Uterus (tissue), 3 donors: ENCODE measurements at regions not wholly inside any gene's neighbourhood (a gene's known extent, or its start where the extent isn't known, plus 50 kb on each side); places are given as distances from the start of the nearest gene placed in this dataset.

ENCODE experiments used
- DNase-seq, 2 donors: peaks; one replicate each; pipeline ENCODE4 v3.0.0-alpha.2; 2019 to 2020
- H3K27ac ChIP-seq, 2 donors: fragments of 200-600 bp; sonication (generic); 1 replicate in 1 of 2; 2 replicates in 1 of 2; pipeline ENCODE4 v1.5.1; 2016 to 2018
- H3K27me3 ChIP-seq, 2 donors: fragments of 200-600 bp; sonication (generic); one replicate each; pipeline ENCODE4 v1.5.1; 2018 to 2019; ENCODE audit warnings: control low read depth in 1 of 2
- H3K36me3 ChIP-seq, 2 donors: fragments of 200-600 bp; sonication (generic); one replicate each; pipeline ENCODE4 v1.5.1; 2019; ENCODE audit warnings: control low read depth in 1 of 2
- H3K4me1 ChIP-seq, 2 donors: fragments of 200-600 bp; sonication (generic); one replicate each; pipeline ENCODE4 v1.5.1; 2018 to 2019; ENCODE audit warnings: control low read depth in 1 of 2
- H3K4me3 ChIP-seq, 2 donors: fragments of 200-600 bp; sonication (generic); 1 replicate in 1 of 2; 2 replicates in 1 of 2; pipeline ENCODE4 v1.5.1; 2018 to 2019; ENCODE audit warnings: mild to moderate bottlenecking in 1 of 2
- H3K9me3 ChIP-seq, 2 donors: fragments of 200-600 bp; sonication (generic); one replicate each; pipeline ENCODE4 v1.5.1; 2019; ENCODE audit warnings: control low read depth in 1 of 2
- POLR2A ChIP-seq, 2 donors: fragments of 450-650 bp; IDR thresholded peaks; one replicate each; pipeline ENCODE4 v1.6.1; 2016; ENCODE audit warnings: antibody characterized with exemption in 2 of 2, mild to moderate bottlenecking in 1 of 2, moderate library complexity in 1 of 2
- intact Hi-C: fragments of 100-400 bp; cut with DNase I; formaldehyde crosslinking; loops from one replicate; pipeline ENCODE4 v1.15.1; 2023; ENCODE audit warnings: low total_unique reads
- TF ChIP-seq, protein P1 (sequence below), 4 experiments: fragments of 200-600 bp in 2 of 4; fragments of 450-650 bp in 2 of 4; sonication (generic) in 2 of 4; IDR thresholded peaks; one replicate each; pipeline ENCODE4 v1.5.1; 2016 to 2019; ENCODE audit warnings: antibody characterized with exemption in 4 of 4, mild to moderate bottlenecking in 2 of 4, moderate library complexity in 1 of 4
- donor health status: DM: yes; HTN: yes; CAD: no.

DNA sequence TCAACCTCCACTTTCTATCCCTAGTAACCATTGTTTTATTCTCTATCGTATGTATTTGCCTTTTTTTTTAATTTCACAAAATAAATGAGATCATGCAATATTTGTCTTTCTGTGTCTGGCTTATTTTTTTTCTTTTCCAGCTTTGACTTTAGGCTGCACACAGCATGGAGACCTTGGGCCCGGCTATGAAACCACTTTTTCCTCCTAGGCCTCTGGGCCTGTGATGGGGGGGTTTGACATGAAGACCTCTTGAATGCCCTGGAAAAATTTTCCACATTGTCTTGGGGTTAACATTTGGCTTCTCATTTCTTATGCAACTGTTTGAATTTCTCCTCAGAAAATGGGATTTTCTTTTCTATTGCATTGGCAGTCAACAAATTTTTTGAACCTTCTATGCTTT lies 100.2 kb upstream of the BTG3 start:
- intact Hi-C loops, result no loop called here
- Histone ChIP-seq H3K4me3 (no peak overlapping the region), H3K27ac (no peak overlapping the region), H3K36me3 (no peaks in the 10 kb centered on the region), H3K9me3 (no peaks in the 10 kb centered on the region), H3K4me1 (no peaks in the 10 kb centered on the region), H3K27me3 (no peaks in the 10 kb centered on the region)
- DNase-seq, result no peak
- no peak for TF ChIP-seq POLR2A (IDR thresholded peaks at IDR 0.05)
- TF ChIP-seq, protein P1, sequence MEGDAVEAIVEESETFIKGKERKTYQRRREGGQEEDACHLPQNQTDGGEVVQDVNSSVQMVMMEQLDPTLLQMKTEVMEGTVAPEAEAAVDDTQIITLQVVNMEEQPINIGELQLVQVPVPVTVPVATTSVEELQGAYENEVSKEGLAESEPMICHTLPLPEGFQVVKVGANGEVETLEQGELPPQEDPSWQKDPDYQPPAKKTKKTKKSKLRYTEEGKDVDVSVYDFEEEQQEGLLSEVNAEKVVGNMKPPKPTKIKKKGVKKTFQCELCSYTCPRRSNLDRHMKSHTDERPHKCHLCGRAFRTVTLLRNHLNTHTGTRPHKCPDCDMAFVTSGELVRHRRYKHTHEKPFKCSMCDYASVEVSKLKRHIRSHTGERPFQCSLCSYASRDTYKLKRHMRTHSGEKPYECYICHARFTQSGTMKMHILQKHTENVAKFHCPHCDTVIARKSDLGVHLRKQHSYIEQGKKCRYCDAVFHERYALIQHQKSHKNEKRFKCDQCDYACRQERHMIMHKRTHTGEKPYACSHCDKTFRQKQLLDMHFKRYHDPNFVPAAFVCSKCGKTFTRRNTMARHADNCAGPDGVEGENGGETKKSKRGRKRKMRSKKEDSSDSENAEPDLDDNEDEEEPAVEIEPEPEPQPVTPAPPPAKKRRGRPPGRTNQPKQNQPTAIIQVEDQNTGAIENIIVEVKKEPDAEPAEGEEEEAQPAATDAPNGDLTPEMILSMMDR (IDR thresholded peaks at IDR 0.05), result no peak

DNA sequence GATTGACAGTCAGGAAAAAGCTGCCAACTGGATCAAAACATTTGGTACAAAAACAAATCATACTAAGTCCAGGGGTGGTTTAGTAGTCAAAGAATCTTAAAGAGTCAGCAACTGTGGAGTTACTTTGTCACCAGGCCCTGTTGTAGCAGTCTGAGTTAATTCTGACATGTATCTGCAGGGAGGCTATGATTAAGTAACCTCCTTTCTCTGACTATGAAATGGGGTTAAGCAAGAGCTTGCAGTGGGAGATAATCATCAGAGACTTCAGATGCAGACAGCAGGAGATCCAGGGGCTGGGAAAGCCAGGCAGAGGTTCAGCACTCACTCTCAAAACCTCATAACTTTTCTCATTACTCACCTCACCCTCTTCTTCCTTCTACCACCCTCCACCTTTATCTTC lies 99.2 kb upstream of the BTG3 start:
- TF ChIP-seq, protein P1 (IDR thresholded peaks at IDR 0.05), result no peak
- no peak for TF ChIP-seq POLR2A (IDR thresholded peaks at IDR 0.05)
- Histone ChIP-seq H3K27me3 (no peaks in the 10 kb centered on the region), H3K4me1 (no peaks in the 10 kb centered on the region), H3K36me3 (no peaks in the 10 kb centered on the region), H3K9me3 (no peaks in the 10 kb centered on the region), H3K4me3 (no peak overlapping the region), H3K27ac (no peak overlapping the region)
- intact Hi-C loops, result no loop called here
- DNase-seq, result no peak

DNA sequence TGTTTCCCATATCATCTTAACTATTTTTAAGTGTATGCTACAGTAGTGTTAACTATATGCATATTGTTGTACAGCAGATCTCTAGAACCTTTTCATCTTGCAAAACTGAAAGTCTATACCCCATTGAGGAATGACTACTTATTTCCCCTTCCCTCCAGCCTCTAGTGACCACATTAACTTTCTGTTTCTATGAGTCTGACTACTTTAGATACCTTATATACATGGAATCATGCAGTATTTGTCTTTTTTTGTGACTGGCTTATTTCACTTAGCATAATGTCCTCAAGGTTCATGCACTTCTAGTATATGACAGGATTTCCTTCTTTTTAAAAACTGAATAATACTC lies 96.5 kb upstream of the BTG3 start:
- H3K9me3 ChIP-seq, result no peaks in the 10 kb centered on the region
- H3K27ac ChIP-seq, result no peak overlapping the region
- DNase-seq, result no peak
- intact Hi-C loops, result no loop called here
- no peak overlapping the region for H3K4me3 ChIP-seq
- H3K36me3 ChIP-seq, result no peaks in the 10 kb centered on the region
- no peaks in the 10 kb centered on the region for H3K27me3 ChIP-seq
- H3K4me1 ChIP-seq, result no peaks in the 10 kb centered on the region
- no peak for TF ChIP-seq POLR2A (IDR thresholded peaks at IDR 0.05)
- TF ChIP-seq, protein P1 (IDR thresholded peaks at IDR 0.05), result no peak

DNA sequence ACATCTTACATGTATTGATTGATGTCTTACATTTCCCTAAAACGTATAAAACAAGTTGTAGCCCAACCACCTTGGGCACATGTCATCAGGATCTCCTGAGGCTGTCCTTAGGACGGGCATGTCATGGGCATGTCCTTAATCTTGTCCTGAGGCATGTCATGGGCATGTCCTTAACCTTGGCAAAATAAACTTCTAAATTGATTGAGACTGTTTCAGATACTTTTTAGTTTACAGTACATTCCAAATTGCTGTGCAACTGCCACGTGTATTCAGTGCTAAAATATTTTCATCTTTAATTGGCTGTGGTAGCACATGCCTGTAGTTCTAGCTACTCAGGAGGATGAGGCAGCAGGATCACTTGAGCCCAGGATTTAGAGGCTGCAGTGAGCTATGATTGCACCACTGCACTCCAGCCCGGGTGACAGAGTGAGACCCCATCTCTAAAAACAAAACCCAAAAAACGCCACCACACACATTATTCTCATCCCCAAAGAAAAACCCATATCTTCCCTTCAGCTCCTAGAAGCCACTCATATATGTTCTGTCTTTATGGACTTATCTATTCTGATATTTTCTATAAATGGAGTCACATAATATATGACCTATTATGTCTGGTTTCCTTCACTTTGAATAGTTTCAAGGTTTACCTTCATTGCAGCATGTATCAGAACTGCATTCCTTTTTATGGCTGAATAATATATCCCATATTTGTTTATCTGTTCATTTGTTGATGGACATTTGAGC lies 96.0 kb upstream of the BTG3 start:
- TF ChIP-seq, protein P1 (IDR thresholded peaks at IDR 0.05), result no peak
- no peak for TF ChIP-seq POLR2A (IDR thresholded peaks at IDR 0.05)

DNA sequence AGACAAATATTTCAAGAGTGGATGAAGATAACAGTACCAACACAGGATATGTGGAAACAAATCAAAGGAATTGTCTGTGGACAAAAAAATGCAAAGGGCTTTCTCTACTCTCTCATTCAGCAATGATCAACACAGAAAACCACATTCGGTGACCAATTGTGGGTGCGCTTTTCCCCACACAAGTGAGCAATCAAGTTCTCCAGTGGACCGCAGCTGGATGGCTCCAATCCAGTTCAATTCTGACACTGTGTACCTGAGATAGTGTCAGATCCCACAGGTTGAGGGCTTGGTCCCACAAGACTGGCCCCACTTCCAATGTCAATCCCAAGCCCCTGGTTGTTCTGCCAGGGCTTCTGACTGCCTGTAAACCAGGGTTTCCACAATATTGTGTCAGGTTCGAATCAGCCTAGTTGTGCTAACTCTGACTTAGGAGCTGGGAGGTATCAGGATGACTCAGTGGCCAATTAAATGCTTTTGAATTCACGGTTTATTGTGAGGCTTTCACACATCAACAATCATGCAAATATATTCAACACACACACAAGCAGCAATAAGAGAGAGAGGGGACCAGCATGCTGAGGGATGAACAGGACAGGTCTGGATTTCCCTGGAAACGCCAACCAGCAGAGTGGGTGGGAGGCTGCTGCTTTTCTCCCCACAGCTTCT lies 87.0 kb upstream of the BTG3 start:
- intact Hi-C loops, result no loop called here
- no peak for DNase-seq

More for the DNA sequence above, 96.0 kb upstream of the BTG3 start:
- Histone ChIP-seq H3K4me3 (no peak overlapping the region), H3K4me1 (no peaks in the 10 kb centered on the region), H3K27me3 (no peaks in the 10 kb centered on the region), H3K9me3 (no peaks in the 10 kb centered on the region), H3K36me3 (no peaks in the 10 kb centered on the region), H3K27ac (no peak overlapping the region)
- intact Hi-C loops, result no loop called here
- no peak for DNase-seq

More for the DNA sequence above, 87.0 kb upstream of the BTG3 start:
- no peaks in the 10 kb centered on the region for H3K36me3 ChIP-seq
- H3K27ac ChIP-seq, result no peak overlapping the region
- H3K4me3 ChIP-seq, result no peak overlapping the region
- no peaks in the 10 kb centered on the region for H3K27me3 ChIP-seq
- TF ChIP-seq, protein P1 (IDR thresholded peaks at IDR 0.05), result no peak
- TF ChIP-seq POLR2A (IDR thresholded peaks at IDR 0.05), result no peak
- no peaks in the 10 kb centered on the region for H3K9me3 ChIP-seq
- no peaks in the 10 kb centered on the region for H3K4me1 ChIP-seq
